ENCODE measurements at regions not wholly inside any gene's neighbourhood (a gene's known extent, or its start where the extent isn't known, plus 50 kb on each side); places are given as distances from the start of the nearest gene placed in this dataset.

DNA sequence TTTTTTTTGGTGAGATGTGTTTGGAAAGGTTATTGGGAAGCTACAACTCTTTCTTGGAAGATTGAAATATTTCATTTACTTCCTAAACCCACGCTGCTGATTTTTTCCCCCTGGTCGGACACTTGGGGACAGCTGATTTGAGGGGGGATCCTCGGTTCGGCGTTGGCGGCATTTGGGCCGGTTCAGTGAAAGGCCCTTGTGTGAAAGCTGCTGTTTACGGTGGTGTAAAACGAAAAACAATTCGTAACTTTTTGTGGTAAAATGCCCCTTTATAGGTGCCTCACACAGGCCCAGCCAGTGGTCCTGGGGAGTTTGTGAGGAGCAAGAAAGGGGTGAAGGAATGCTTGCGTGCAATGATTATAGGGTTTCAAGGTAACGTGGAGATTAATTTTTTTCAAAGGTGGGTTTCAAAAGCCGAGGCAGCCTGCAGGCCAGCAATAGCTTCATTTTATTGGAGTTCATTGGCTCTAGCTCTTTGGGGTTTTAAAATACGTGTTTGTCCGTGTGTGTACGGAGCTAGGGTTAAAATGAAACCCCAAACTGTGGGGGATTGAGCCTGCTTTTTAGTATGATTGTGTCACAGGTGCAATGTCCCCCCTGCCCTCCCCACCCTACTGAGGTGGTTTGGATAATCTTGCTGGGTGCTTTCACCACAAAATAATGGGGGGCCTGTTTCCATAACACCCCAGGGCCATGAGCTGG, 77.2 kb upstream of the PPARA start:
- H3K79me1 ChIP-seq (ENCODE audit: low read depth in 1 of 2, low read length in 2 of 2), result peaks cover 0 to 23% of the 10 kb centered on the region in 2 experiments; a peak in 3 of 4 replicates
- H2BK5ac ChIP-seq (ENCODE audit: low read depth, low read length, poor library complexity, severe bottlenecking), result peak overlapping the region; percentile 92
- DNase-seq (no peak), ATAC-seq (ENCODE audit: low read depth) (no peak)
- H3K36me3 ChIP-seq (ENCODE audit: control insufficient read depth, insufficient read depth, low read length), result peaks cover 25% of the 10 kb centered on the region
- H3K4me2 ChIP-seq (ENCODE audit: low read depth, low read length), result peak overlapping the region; percentile 83
- peak overlapping the region; percentile 95 for H3K9ac ChIP-seq (ENCODE audit: low read depth, low read length)
- no peaks in the 10 kb centered on the region for H3K9me3 ChIP-seq (ENCODE audit: control insufficient read depth, insufficient read depth, low read length)
- ChIA-PET CTCF (interaction anchor here (0.6 to 1.9 kb wide), 4 partner anchors 43 to 67 kb away, joined by 3 to 7 read pairs (median 4); no protein-coding TSS in a partner anchor), POLR2A (ENCODE audit: unreplicated experiment) (interaction anchor here (0.7 kb wide), 1 partner anchor 217 kb away, joined by 4 read pairs; no protein-coding TSS in a partner anchor)
- H4K8ac ChIP-seq (ENCODE audit: low read depth in 2 of 2, low read length in 2 of 2), result peak overlapping the region; percentile 4 to 52; a peak in 3 of 4 replicates
- H4K91ac ChIP-seq (ENCODE audit: insufficient read depth, low read depth, low read length), result peak overlapping the region; percentile 68; the same call in 1 of the 2 replicates
- no peak overlapping the region for H2AFZ ChIP-seq (replicated peaks; ENCODE audit: low read length, poor library complexity)
- dilution Hi-C loops (cut with HindIII; ENCODE audit: low sequenced_read_pairs, unreplicated experiment) (no loop called here), intact Hi-C loops (cut with micrococcal nuclease) (loop anchor here (1.0 to 5.0 kb wide), 2 partner anchors 44 to 60 kb away; no protein-coding TSS in a partner anchor), in situ Hi-C loops (cut with MboI; ENCODE audit: low sequenced_read_pairs) (no loop called here)
- H3K4me3 ChIP-seq (ENCODE audit: insufficient read depth, low read depth, low read length), result peak overlapping the region; percentile 96
- peak overlapping the region; percentile 68 for H3K4ac ChIP-seq (ENCODE audit: low read depth, low read length)
- BruUV-seq (replicated peaks), result no TSS peak
- H4K20me1 ChIP-seq (ENCODE audit: insufficient read depth, low read length), result peaks cover 46% of the 10 kb centered on the region
- H3K14ac ChIP-seq (replicated peaks; ENCODE audit: low read depth, low read length), result peak overlapping the region; percentile 96
- peak overlapping the region; percentile 40; the same call in 1 of the 2 replicates for H4K5ac ChIP-seq (ENCODE audit: low read depth, low read length)
- H3K4me1 ChIP-seq (ENCODE audit: control insufficient read depth, insufficient read depth, low read length), result peaks cover 29% of the 10 kb centered on the region
- peak overlapping the region; percentile 88 for H3K27ac ChIP-seq (ENCODE audit: insufficient read depth, low read length)
- WGBS, 2 experiments (ENCODE audit: extremely low coverage in 2 of 2, insufficient read length in 1 of 2), result 0% methylated on average over 4 of the region's 16 CpGs; no CpG with 5 or more reads in 1 of the 2 experiments
- H3K18ac ChIP-seq (ENCODE audit: low read depth, low read length), result peak overlapping the region; percentile 68; the same call in 1 of the 2 replicates
- H3K56ac ChIP-seq (ENCODE audit: extremely low read depth, insufficient read depth, low read length), result peak overlapping the region; percentile 79
- peak overlapping the region; percentile 96 for H3K23ac ChIP-seq (ENCODE audit: low read depth, low read length)
- H3K9me1 ChIP-seq (ENCODE audit: insufficient read depth, low read length), result peaks cover 13% of the 10 kb centered on the region
- H3K27me3 ChIP-seq (ENCODE audit: control insufficient read depth, insufficient read depth, low read length), result no peaks in the 10 kb centered on the region
- peak overlapping the region; percentile 95 for H2AK9ac ChIP-seq (replicated peaks; ENCODE audit: low read depth, low read length, poor library complexity)
- H2BK20ac ChIP-seq (ENCODE audit: low read depth, low read length), result no peak overlapping the region
- peak overlapping the region; percentile 52; the same call in 1 of the 2 replicates for H2BK120ac ChIP-seq (ENCODE audit: low read depth, low read length)
- H2AK5ac ChIP-seq (ENCODE audit: low read depth, low read length), result peak overlapping the region; percentile 69
- H2BK15ac ChIP-seq (ENCODE audit: low read depth, low read length), result no peak overlapping the region
- no peak for TF ChIP-seq CEBPB (IDR thresholded peaks at IDR 0.05; ENCODE audit: low read depth, low read length)
- TF ChIP-seq RFX5 (IDR thresholded peaks at IDR 0.05; ENCODE audit: low read depth, low read length), result no peak
- no peak for TF ChIP-seq ELK1 (IDR thresholded peaks at IDR 0.05; ENCODE audit: borderline replicate concordance, low read depth, low read length)
- no peak for TF ChIP-seq NFE2L2 (IDR thresholded peaks at IDR 0.05; ENCODE audit: low read depth, low read length)
- TF ChIP-seq POLR2A (IDR thresholded peaks at IDR 0.05; ENCODE audit: low read depth, low read length), result no peak
- TF ChIP-seq MAFK (IDR thresholded peaks at IDR 0.05; ENCODE audit: low read depth, low read length), result no peak
- no peak for TF ChIP-seq FOS (IDR thresholded peaks at IDR 0.05; ENCODE audit: low read depth, low read length)
- no peak for TF ChIP-seq USF2 (IDR thresholded peaks at IDR 0.05; ENCODE audit: low read depth, low read length)
- no peak for TF ChIP-seq BHLHE40 (IDR thresholded peaks at IDR 0.05; ENCODE audit: low read depth, low read length)
- no peak for TF ChIP-seq MXI1 (IDR thresholded peaks at IDR 0.05; ENCODE audit: borderline replicate concordance, low read depth, low read length)
- TF ChIP-seq, protein P1, sequence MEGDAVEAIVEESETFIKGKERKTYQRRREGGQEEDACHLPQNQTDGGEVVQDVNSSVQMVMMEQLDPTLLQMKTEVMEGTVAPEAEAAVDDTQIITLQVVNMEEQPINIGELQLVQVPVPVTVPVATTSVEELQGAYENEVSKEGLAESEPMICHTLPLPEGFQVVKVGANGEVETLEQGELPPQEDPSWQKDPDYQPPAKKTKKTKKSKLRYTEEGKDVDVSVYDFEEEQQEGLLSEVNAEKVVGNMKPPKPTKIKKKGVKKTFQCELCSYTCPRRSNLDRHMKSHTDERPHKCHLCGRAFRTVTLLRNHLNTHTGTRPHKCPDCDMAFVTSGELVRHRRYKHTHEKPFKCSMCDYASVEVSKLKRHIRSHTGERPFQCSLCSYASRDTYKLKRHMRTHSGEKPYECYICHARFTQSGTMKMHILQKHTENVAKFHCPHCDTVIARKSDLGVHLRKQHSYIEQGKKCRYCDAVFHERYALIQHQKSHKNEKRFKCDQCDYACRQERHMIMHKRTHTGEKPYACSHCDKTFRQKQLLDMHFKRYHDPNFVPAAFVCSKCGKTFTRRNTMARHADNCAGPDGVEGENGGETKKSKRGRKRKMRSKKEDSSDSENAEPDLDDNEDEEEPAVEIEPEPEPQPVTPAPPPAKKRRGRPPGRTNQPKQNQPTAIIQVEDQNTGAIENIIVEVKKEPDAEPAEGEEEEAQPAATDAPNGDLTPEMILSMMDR (conservative IDR thresholded peaks at IDR 0.05; ENCODE audit: low read depth, low read length), result no peak
- TF ChIP-seq CHD1 (IDR thresholded peaks at IDR 0.05; ENCODE audit: low read depth, low read length), result no peak
- no peak for TF ChIP-seq RCOR1 (IDR thresholded peaks at IDR 0.05; ENCODE audit: insufficient replicate concordance, low read length)
- no peak for TF ChIP-seq SMC3 (IDR thresholded peaks at IDR 0.05; ENCODE audit: low read depth, low read length)

Data from IMR-90 (cell line).